ENCODE measurements at regions not wholly inside any gene's neighbourhood (a gene's known extent, or its start where the extent isn't known, plus 50 kb on each side); places are given as distances from the start of the nearest gene placed in this dataset.

GRCh38 chr7:24448038-24448437 is 125.2 kb upstream of the PALS2 start:
- TF ChIP-seq, protein P1, sequence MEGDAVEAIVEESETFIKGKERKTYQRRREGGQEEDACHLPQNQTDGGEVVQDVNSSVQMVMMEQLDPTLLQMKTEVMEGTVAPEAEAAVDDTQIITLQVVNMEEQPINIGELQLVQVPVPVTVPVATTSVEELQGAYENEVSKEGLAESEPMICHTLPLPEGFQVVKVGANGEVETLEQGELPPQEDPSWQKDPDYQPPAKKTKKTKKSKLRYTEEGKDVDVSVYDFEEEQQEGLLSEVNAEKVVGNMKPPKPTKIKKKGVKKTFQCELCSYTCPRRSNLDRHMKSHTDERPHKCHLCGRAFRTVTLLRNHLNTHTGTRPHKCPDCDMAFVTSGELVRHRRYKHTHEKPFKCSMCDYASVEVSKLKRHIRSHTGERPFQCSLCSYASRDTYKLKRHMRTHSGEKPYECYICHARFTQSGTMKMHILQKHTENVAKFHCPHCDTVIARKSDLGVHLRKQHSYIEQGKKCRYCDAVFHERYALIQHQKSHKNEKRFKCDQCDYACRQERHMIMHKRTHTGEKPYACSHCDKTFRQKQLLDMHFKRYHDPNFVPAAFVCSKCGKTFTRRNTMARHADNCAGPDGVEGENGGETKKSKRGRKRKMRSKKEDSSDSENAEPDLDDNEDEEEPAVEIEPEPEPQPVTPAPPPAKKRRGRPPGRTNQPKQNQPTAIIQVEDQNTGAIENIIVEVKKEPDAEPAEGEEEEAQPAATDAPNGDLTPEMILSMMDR (IDR thresholded peaks at IDR 0.05) = no peak
- no peak for TF ChIP-seq POLR2A (IDR thresholded peaks at IDR 0.05)
